DOHH2 (cell line): ENCODE measurements at regions not wholly inside any gene's neighbourhood (a gene's known extent, or its start where the extent isn't known, plus 50 kb on each side); places are given as distances from the start of the nearest gene placed in this dataset.

Experiments used
- H3F3A ChIP-seq: fragments of 200-600 bp; sonication (generic), shearing (Covaris generic); 2 replicates; pipeline ENCODE4 v1.6.0; 2016; ENCODE audit warnings: antibody characterized with exemption, mild to moderate bottlenecking; ENCODE audit not compliant: control insufficient read depth, insufficient read depth
- H3K27ac ChIP-seq: fragments of 200-600 bp; sonication (generic); 2 replicates; pipeline ENCODE4 v1.5.1; 2014; ENCODE audit warnings: low read depth, mild to moderate bottlenecking, low read length, moderate library complexity
- H3K27me3 ChIP-seq: fragments of 200-600 bp; sonication (generic); 2 replicates; pipeline ENCODE4 v1.6.1; 2014; ENCODE audit warnings: mild to moderate bottlenecking, low read length, mixed read lengths; ENCODE audit not compliant: control insufficient read depth
- H3K36me3 ChIP-seq: fragments of 200-600 bp; sonication (generic); 2 replicates; pipeline ENCODE4 v1.6.1; 2014; ENCODE audit warnings: mild to moderate bottlenecking, low read length, moderate library complexity, mixed read lengths; ENCODE audit not compliant: control insufficient read depth
- H3K4me1 ChIP-seq: fragments of 200-600 bp; sonication (generic); 2 replicates; pipeline ENCODE4 v1.6.1; 2014; ENCODE audit warnings: mild to moderate bottlenecking, low read length, mixed read lengths; ENCODE audit not compliant: control insufficient read depth
- H3K4me2 ChIP-seq: fragments of 200-600 bp; sonication (generic); 2 replicates; pipeline ENCODE4 v1.6.0; 2014; ENCODE audit warnings: mild to moderate bottlenecking, low read length, moderate library complexity
- H3K4me3 ChIP-seq: fragments of 200-600 bp; sonication (generic); 2 replicates; pipeline ENCODE4 v1.5.1; 2014; ENCODE audit warnings: mild to moderate bottlenecking, low read length, mixed read lengths
- H3K79me2 ChIP-seq: fragments of 200-600 bp; sonication (generic); 2 replicates; pipeline ENCODE4 v1.6.1; 2014; ENCODE audit warnings: mild to moderate bottlenecking, low read length, mixed read lengths; ENCODE audit not compliant: control insufficient read depth
- H3K9me2 ChIP-seq: fragments of 200-600 bp; sonication (generic); replicated peaks from 2 replicates; pipeline ENCODE4 v1.6.1; 2014; ENCODE audit warnings: mild to moderate bottlenecking, low read length, mixed read lengths; ENCODE audit not compliant: control insufficient read depth
- H3K9me3 ChIP-seq: fragments of 200-600 bp; sonication (generic); 2 replicates; pipeline ENCODE4 v1.6.1; 2014; ENCODE audit warnings: antibody characterized with exemption, low read length, mixed read lengths; ENCODE audit not compliant: control insufficient read depth, insufficient read depth
- H4K20me1 ChIP-seq: fragments of 200-600 bp; sonication (generic); 2 replicates; pipeline ENCODE4 v1.6.0; 2014; ENCODE audit warnings: low read depth, mild to moderate bottlenecking, antibody characterized with exemption, low read length, moderate library complexity; ENCODE audit not compliant: control insufficient read depth, insufficient read depth
- EZH2phosphoT487 ChIP-seq: fragments of 200-600 bp; sonication (generic); IDR thresholded peaks from 2 replicates; pipeline ENCODE4 v1.6.1; 2017; ENCODE audit warnings: borderline replicate concordance, mild to moderate bottlenecking, antibody characterized with exemption, low read length, moderate library complexity, mixed read lengths
- TF ChIP-seq, protein P1 (sequence below): fragments of 200-600 bp; sonication (generic); IDR thresholded peaks from one replicate; pipeline ENCODE4 v1.5.1; 2014; ENCODE audit warnings: antibody characterized with exemption, mild to moderate bottlenecking, low read depth, low read length; ENCODE audit not compliant: poor library complexity, severe bottlenecking

DNA sequence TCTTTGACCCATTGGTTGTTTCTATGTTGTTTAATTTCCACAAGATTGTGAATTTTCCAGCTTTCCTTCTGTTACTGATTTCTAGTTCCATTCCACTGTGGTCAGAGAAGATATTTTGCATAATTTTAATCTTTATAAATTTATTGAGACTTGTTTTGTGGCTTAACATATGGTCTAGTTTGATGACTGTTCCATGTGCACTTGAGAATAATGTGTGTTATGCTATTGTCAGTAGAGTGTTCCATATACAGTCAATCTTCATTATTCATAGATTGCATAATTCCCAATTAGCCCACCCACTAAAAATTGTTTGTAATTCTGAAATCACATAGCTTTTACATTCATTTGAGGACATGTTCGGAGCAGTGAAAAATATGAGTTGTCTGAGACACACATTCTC, 346.1 kb upstream of the DDI1 start:
- no peaks in the 10 kb centered on the region for H3F3A ChIP-seq
- H3K4me2 ChIP-seq: no peak overlapping the region
- H3K36me3 ChIP-seq: no peaks in the 10 kb centered on the region
- TF ChIP-seq, protein P1, sequence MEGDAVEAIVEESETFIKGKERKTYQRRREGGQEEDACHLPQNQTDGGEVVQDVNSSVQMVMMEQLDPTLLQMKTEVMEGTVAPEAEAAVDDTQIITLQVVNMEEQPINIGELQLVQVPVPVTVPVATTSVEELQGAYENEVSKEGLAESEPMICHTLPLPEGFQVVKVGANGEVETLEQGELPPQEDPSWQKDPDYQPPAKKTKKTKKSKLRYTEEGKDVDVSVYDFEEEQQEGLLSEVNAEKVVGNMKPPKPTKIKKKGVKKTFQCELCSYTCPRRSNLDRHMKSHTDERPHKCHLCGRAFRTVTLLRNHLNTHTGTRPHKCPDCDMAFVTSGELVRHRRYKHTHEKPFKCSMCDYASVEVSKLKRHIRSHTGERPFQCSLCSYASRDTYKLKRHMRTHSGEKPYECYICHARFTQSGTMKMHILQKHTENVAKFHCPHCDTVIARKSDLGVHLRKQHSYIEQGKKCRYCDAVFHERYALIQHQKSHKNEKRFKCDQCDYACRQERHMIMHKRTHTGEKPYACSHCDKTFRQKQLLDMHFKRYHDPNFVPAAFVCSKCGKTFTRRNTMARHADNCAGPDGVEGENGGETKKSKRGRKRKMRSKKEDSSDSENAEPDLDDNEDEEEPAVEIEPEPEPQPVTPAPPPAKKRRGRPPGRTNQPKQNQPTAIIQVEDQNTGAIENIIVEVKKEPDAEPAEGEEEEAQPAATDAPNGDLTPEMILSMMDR: no peak
- no peak for TF ChIP-seq EZH2phosphoT487
- H3K4me1 ChIP-seq: no peaks in the 10 kb centered on the region
- no peaks in the 10 kb centered on the region for H3K79me2 ChIP-seq
- H3K4me3 ChIP-seq: no peak overlapping the region
- H4K20me1 ChIP-seq: no peaks in the 10 kb centered on the region
- H3K9me3 ChIP-seq: no peaks in the 10 kb centered on the region
- no peaks in the 10 kb centered on the region for H3K9me2 ChIP-seq
- no peak overlapping the region for H3K27ac ChIP-seq
- no peaks in the 10 kb centered on the region for H3K27me3 ChIP-seq

DNA sequence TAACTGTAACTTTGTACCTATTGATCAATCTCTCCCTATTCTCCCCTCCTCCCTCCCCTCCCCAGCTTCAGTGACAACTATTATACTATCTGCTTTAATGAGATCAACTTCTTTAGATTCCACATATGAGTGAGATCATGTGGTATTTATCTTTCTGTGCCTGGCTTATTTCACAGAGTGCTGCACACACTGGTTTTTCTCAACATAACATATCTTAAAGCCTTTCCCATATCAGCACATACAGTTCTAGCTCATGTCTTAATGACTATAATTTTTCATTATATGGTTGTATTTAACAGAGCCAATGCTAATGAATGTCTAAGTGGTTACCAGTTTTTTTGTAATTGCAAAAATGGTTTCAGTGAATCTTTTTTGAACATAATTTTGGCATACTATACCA, 340.3 kb upstream of the DDI1 start:
- Histone ChIP-seq H3K36me3 (no peaks in the 10 kb centered on the region), H3K4me2 (no peak overlapping the region), H3K9me2 (no peaks in the 10 kb centered on the region), H3K27ac (no peak overlapping the region), H4K20me1 (no peaks in the 10 kb centered on the region), H3K27me3 (no peaks in the 10 kb centered on the region), H3K79me2 (no peaks in the 10 kb centered on the region), H3K9me3 (no peaks in the 10 kb centered on the region), H3K4me3 (no peak overlapping the region), H3F3A (no peaks in the 10 kb centered on the region), H3K4me1 (no peaks in the 10 kb centered on the region)
- TF ChIP-seq, protein P1: no peak
- no peak for TF ChIP-seq EZH2phosphoT487

DNA sequence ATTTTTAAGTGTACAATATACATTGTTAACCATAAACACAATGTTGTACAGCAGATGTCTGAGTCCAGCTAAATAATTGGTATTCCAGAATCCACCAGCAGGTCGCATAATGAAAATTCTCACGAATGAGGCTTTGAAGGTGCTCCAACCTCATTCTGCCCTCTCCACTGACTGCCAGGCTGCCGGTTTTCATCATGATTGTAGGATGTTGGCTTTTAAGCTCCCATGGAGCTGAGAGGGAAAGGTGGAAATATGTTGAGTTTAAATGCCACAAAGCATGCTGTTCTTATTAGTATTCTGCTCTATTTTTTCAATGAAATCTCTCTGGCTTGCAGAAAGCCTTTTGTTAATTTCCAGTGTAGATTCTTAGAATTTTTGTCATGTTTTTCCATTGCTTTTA, 337.2 kb upstream of the DDI1 start:
- no peaks in the 10 kb centered on the region for H3K27me3 ChIP-seq
- no peaks in the 10 kb centered on the region for H3K9me3 ChIP-seq
- TF ChIP-seq, protein P1: no peak
- TF ChIP-seq EZH2phosphoT487: no peak
- H3K4me3 ChIP-seq: no peak overlapping the region
- no peaks in the 10 kb centered on the region for H3F3A ChIP-seq
- no peaks in the 10 kb centered on the region for H3K79me2 ChIP-seq
- H3K9me2 ChIP-seq: no peaks in the 10 kb centered on the region
- no peaks in the 10 kb centered on the region for H4K20me1 ChIP-seq
- no peak overlapping the region for H3K4me2 ChIP-seq
- H3K27ac ChIP-seq: no peak overlapping the region
- H3K4me1 ChIP-seq: no peaks in the 10 kb centered on the region
- no peaks in the 10 kb centered on the region for H3K36me3 ChIP-seq

DNA sequence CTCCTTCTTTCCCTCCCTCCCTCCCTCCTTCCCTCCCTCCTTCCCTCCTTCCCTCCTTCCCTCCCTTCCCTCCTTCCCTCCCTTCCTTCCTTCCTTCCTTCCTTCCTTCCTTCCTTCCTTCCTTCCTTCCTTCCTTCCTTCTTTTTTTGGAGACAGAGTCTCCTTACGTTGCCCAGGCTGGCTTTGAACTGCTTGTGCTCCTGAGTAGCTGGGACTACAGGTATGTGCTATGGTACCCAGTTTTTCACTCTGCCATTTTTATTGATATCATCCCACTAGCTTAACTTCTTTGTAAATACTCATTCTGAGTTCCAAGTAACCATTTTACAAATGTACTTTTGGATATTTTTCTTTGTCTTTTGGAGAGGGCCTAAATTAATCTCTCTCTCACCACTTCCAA, 336.8 kb upstream of the DDI1 start:
- H3K27me3 ChIP-seq: no peaks in the 10 kb centered on the region
- H4K20me1 ChIP-seq: no peaks in the 10 kb centered on the region
- no peak for TF ChIP-seq EZH2phosphoT487
- TF ChIP-seq, protein P1: no peak
- H3K36me3 ChIP-seq: no peaks in the 10 kb centered on the region
- H3K9me3 ChIP-seq: no peaks in the 10 kb centered on the region
- H3K79me2 ChIP-seq: no peaks in the 10 kb centered on the region
- H3K4me2 ChIP-seq: no peak overlapping the region
- H3K9me2 ChIP-seq: no peaks in the 10 kb centered on the region
- H3K4me1 ChIP-seq: no peaks in the 10 kb centered on the region
- no peak overlapping the region for H3K4me3 ChIP-seq
- H3F3A ChIP-seq: no peaks in the 10 kb centered on the region
- H3K27ac ChIP-seq: no peak overlapping the region
